GM12878 (cell line): ENCODE measurements at regions not wholly inside any gene's neighbourhood (a gene's known extent, or its start where the extent isn't known, plus 50 kb on each side); places are given as distances from the start of the nearest gene placed in this dataset.
"Not testable (repeated sequence)": the region's sequence is repeated elsewhere in the genome, so short reads cannot be mapped to it uniquely, and the experiment has no call there.

Source experiments
- CTCF ChIP-seq, 3 experiments: IDR thresholded peaks in 2 of 3; conservative IDR thresholded peaks in 1 of 3; 2 replicates each; pipeline ENCODE4 v1.5.1; 2011; ENCODE audit warnings: low read depth in 3 of 3, low read length in 3 of 3, mild to moderate bottlenecking in 3 of 3, control low read depth in 2 of 3, moderate library complexity in 2 of 3, inconsistent platforms in 1 of 3, mixed read lengths in 1 of 3; ENCODE audit not compliant: control insufficient read depth in 2 of 3, insufficient read depth in 1 of 3; ENCODE audit errors: extremely low read depth in 1 of 3
- RAD21 ChIP-seq: IDR thresholded peaks from 2 replicates; pipeline ENCODE4 v1.6.1; 2011; ENCODE audit warnings: mild to moderate bottlenecking, low read depth, low read length, moderate library complexity; ENCODE audit not compliant: insufficient read depth
- TF ChIP-seq, protein P1 (sequence below): fragments of 450-650 bp; IDR thresholded peaks from 2 replicates; pipeline ENCODE4 v1.6.1; 2018; ENCODE audit warnings: mild to moderate bottlenecking, low read depth, moderate library complexity; ENCODE audit not compliant: partially characterized antibody

DNA sequence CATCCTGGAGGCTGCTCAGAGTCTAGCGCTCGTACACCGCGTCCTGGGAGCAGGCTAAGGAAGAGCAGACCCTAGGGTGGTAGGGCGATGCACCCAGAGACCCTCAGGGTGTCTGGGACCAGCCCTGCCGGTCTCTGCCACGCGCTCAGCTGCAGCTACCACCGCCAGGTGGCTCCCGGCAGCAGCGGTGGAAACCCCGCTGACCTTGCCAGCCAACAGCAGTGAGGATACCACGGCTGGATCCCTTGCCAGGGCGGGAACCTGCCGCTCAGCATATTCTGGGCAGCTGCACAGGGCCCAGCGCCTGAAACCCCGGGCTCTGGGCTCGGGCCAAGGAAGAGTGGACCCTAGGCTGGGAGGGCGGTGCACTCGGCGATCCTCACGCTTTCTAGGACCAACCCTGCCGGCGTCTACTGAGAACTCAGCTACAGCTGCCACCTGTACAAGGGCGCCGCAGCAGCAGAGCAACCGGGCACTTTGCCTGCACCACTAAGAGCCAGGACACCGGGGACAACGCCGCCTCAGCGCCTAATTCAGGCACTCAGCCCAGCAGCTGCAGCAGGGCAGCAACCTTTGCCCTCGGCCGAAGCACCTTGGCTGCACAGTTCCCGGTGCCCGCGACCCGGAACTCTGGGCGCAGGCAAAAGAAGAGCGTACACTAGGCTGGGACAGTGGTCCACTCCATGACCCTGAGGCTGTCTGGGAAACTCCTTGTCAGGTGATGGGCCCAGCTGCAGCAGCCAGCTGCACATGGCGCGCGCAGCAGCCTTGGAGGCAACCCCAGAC is 80.8 kb downstream of the POTEB2 start:
- TF ChIP-seq, protein P1, sequence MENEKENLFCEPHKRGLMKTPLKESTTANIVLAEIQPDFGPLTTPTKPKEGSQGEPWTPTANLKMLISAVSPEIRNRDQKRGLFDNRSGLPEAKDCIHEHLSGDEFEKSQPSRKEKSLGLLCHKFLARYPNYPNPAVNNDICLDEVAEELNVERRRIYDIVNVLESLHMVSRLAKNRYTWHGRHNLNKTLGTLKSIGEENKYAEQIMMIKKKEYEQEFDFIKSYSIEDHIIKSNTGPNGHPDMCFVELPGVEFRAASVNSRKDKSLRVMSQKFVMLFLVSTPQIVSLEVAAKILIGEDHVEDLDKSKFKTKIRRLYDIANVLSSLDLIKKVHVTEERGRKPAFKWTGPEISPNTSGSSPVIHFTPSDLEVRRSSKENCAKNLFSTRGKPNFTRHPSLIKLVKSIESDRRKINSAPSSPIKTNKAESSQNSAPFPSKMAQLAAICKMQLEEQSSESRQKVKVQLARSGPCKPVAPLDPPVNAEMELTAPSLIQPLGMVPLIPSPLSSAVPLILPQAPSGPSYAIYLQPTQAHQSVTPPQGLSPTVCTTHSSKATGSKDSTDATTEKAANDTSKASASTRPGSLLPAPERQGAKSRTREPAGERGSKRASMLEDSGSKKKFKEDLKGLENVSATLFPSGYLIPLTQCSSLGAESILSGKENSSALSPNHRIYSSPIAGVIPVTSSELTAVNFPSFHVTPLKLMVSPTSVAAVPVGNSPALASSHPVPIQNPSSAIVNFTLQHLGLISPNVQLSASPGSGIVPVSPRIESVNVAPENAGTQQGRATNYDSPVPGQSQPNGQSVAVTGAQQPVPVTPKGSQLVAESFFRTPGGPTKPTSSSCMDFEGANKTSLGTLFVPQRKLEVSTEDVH = not testable (repeated sequence)
- not testable (repeated sequence) for TF ChIP-seq CTCF (IDR thresholded peaks at IDR 0.05 in 2 of 3, conservative IDR thresholded peaks at IDR 0.05 in 1 of 3; ENCODE audit: control insufficient read depth in 2 of 3, extremely low read depth in 1 of 3, insufficient read depth in 1 of 3, low read depth in 3 of 3, low read length in 3 of 3); RAD21
